ENCODE measurements at regions not wholly inside any gene's neighbourhood (a gene's known extent, or its start where the extent isn't known, plus 50 kb on each side); places are given as distances from the start of the nearest gene placed in this dataset.
"Not testable (repeated sequence)": the region's sequence is repeated elsewhere in the genome, so short reads cannot be mapped to it uniquely, and the experiment has no call there.

GRCh38 chr4:34412911-34413310, 1831.4 kb downstream of the ARAP2 start:
- no peak for TF ChIP-seq CTCF (IDR thresholded peaks at IDR 0.05 in 4 of 5, conservative IDR thresholded peaks at IDR 0.05 in 1 of 5)
- no peak for TF ChIP-seq POLR2A (IDR thresholded peaks at IDR 0.05)
- no peaks in the 10 kb centered on the region for H3K27me3 ChIP-seq
- no peaks in the 10 kb centered on the region for H3K9me3 ChIP-seq
- ATAC-seq = no peak
- no peak overlapping the region for H3K4me3 ChIP-seq
- no peak overlapping the region for H3K27ac ChIP-seq
- in situ Hi-C loops (cut with MboI; ENCODE audit: low sequenced_read_pairs in 4 of 4) = no loop called here
- no peak for DNase-seq
- H3K4me1 ChIP-seq = no peaks in the 10 kb centered on the region
- no peaks in the 10 kb centered on the region for H3K36me3 ChIP-seq
- intact Hi-C loops (cut with DNase I; ENCODE audit: low total_unique reads) = no loop called here

GRCh38 chr4:34417160-34417559, 1827.2 kb downstream of the ARAP2 start:
- Histone ChIP-seq H3K27me3 (no peaks in the 10 kb centered on the region), H3K4me1 (no peaks in the 10 kb centered on the region), H3K9me3 (no peaks in the 10 kb centered on the region), H3K27ac (no peak overlapping the region), H3K4me3 (no peak overlapping the region), H3K36me3 (no peaks in the 10 kb centered on the region)
- DNase-seq (no peak), ATAC-seq (no peak)
- TF ChIP-seq CTCF (IDR thresholded peaks at IDR 0.05 in 4 of 5, conservative IDR thresholded peaks at IDR 0.05 in 1 of 5) (no peak), POLR2A (IDR thresholded peaks at IDR 0.05) (no peak)
- in situ Hi-C loops (cut with MboI; ENCODE audit: low sequenced_read_pairs in 4 of 4) (no loop called here), intact Hi-C loops (cut with DNase I; ENCODE audit: low total_unique reads) (no loop called here)

DNA sequence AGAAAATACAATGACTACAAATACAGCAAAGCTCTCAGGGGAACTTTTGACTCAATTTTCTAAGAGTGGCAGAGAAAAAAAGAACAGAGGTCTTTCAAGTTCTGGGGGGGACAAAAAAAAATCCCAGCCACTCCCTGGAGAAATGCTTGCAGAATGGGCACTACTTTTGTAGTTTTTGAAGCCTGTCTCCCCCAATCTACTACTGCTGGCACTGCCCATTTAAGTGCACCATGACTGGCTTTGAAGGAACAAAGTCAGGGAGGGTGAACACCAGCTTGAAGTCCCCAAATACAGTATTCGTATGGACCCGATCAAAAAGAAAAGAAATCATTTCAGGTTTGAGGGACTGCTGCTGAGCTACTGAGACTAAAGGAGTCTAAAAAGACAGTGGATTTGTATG, 1824.4 kb downstream of the ARAP2 start:
- Histone ChIP-seq H3K9me3 (no peaks in the 10 kb centered on the region), H3K4me1 (no peaks in the 10 kb centered on the region), H3K36me3 (no peaks in the 10 kb centered on the region), H3K27me3 (no peaks in the 10 kb centered on the region), H3K4me3 (no peak overlapping the region), H3K27ac (no peak overlapping the region)
- no peak for TF ChIP-seq CTCF (IDR thresholded peaks at IDR 0.05 in 4 of 5, conservative IDR thresholded peaks at IDR 0.05 in 1 of 5)
- no peak for TF ChIP-seq POLR2A (IDR thresholded peaks at IDR 0.05)
- DNase-seq (no peak), ATAC-seq (no peak)
- in situ Hi-C loops (cut with MboI; ENCODE audit: low sequenced_read_pairs in 4 of 4) = no loop called here
- intact Hi-C loops (cut with DNase I; ENCODE audit: low total_unique reads) = no loop called here

DNA sequence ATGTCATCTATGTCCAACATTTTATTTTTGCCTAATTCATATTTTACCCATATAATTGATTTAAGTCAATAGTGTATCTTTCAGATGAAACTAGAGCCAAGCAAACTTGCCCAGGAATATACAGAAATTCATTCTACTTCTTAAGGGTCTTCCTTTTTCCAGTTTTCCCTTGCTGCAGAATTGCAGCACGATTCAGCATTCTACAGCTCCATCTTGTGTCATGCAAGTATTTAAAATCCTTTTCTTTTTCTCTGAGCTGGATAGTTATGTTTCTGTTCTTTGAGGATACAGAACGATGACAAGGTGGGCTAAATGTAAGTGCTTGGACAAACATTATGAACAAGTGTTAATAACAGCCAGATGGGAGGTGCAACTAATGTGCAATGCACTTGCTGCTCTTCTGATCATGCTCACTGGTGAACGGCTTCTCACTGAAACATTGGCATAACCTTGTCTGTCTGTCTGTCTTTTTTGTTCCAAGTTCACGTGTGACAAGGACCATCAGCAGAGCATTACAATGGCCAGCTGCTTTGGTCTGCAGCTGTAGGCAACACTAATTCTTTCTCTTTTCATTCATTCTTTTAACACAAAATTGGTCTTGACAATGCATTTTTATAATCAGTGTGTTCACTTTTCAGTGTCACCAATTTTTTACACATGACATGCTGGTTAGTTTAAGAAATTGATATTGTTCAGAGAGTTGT, 1821.7 kb downstream of the ARAP2 start:
- ATAC-seq (no peak), DNase-seq (no peak)
- Histone ChIP-seq H3K36me3 (no peaks in the 10 kb centered on the region), H3K9me3 (no peaks in the 10 kb centered on the region), H3K27me3 (no peaks in the 10 kb centered on the region), H3K4me3 (no peak overlapping the region), H3K4me1 (no peaks in the 10 kb centered on the region), H3K27ac (no peak overlapping the region)
- in situ Hi-C loops (cut with MboI; ENCODE audit: low sequenced_read_pairs in 4 of 4) = no loop called here
- TF ChIP-seq CTCF (IDR thresholded peaks at IDR 0.05 in 4 of 5, conservative IDR thresholded peaks at IDR 0.05 in 1 of 5) (no peak), POLR2A (IDR thresholded peaks at IDR 0.05) (no peak)
- intact Hi-C loops (cut with DNase I; ENCODE audit: low total_unique reads) = no loop called here

- intact Hi-C loops (cut with DNase I; ENCODE audit: low total_unique reads) = no loop called here
- H3K27me3 ChIP-seq = no peaks in the 10 kb centered on the region
- ATAC-seq (no peak), DNase-seq (no peak)
- no peaks in the 10 kb centered on the region for H3K36me3 ChIP-seq
- H3K27ac ChIP-seq = no peak overlapping the region
- H3K9me3 ChIP-seq = no peaks in the 10 kb centered on the region
- no peaks in the 10 kb centered on the region for H3K4me1 ChIP-seq
- in situ Hi-C loops (cut with MboI; ENCODE audit: low sequenced_read_pairs in 4 of 4) = no loop called here
- no peak overlapping the region for H3K4me3 ChIP-seq
- no peak for TF ChIP-seq POLR2A (IDR thresholded peaks at IDR 0.05)
- no peak for TF ChIP-seq CTCF (IDR thresholded peaks at IDR 0.05 in 4 of 5, conservative IDR thresholded peaks at IDR 0.05 in 1 of 5)
These were observed 1811.6 kb downstream of the ARAP2 start for GRCh38 chr4:34432706-34433105.

GRCh38 chr4:34434377-34434776, 1809.9 kb downstream of the ARAP2 start:
- intact Hi-C loops (cut with DNase I; ENCODE audit: low total_unique reads); DNase-seq; in situ Hi-C loops (cut with MboI; ENCODE audit: low sequenced_read_pairs in 4 of 4): not testable (repeated sequence)

More at GRCh38 chr4:34434377-34434776, 1809.9 kb downstream of the ARAP2 start:
- not testable (repeated sequence) for H3K36me3 ChIP-seq, H3K27ac ChIP-seq, H3K9me3 ChIP-seq, H3K4me3 ChIP-seq, H3K4me1 ChIP-seq, ATAC-seq, H3K27me3 ChIP-seq
